HG03139 (cell line): ENCODE measurements at regions not wholly inside any gene's neighbourhood (a gene's known extent, or its start where the extent isn't known, plus 50 kb on each side); places are given as distances from the start of the nearest gene placed in this dataset.
"Not testable (repeated sequence)": the region's sequence is repeated elsewhere in the genome, so short reads cannot be mapped to it uniquely, and the experiment has no call there.

ENCODE experiments used
- ATAC-seq: cut with Tn5 transposase; IDR thresholded peaks from one replicate; pipeline ENCODE4 v1.9.1; 2021; ENCODE audit not compliant: unreplicated experiment

DNA sequence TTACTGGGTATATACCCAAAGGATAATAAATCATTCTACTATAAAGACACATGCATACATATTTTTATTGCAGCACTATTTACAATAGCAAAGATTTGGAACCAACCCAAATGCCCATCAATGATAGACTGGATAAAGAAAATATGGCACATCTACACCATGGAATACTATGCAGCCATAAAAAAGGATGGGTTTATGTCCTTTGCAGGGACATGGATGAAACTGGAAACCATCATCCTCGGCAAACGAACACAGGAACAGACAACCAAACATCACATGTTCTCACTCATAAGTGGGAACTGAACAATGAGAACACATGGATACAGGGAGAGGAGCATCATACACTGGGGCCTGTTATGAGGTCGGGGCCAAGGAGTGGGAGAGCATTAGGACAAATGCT is 665.0 kb upstream of the KCNMB2 start:
- not testable (repeated sequence) for ATAC-seq

DNA sequence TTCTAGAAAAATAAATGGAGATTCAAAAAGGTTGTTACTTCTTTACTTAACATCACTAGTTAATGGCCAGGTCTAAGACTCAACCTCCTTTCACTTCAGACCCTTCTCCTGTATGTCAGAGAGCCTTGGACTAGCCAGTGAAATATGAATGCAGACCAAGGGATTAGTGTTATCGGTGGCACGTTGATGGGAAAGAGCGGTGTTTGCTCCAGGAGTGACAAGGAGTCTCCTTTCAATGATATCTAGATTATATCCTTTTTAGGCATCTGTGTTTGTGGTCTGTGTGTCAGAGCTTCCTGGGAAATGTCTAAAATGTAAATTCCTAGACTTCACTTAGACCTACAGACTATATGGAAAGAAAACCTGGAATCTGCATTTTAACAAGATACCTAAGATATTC is 658.0 kb upstream of the KCNMB2 start:
- ATAC-seq: no peak

DNA sequence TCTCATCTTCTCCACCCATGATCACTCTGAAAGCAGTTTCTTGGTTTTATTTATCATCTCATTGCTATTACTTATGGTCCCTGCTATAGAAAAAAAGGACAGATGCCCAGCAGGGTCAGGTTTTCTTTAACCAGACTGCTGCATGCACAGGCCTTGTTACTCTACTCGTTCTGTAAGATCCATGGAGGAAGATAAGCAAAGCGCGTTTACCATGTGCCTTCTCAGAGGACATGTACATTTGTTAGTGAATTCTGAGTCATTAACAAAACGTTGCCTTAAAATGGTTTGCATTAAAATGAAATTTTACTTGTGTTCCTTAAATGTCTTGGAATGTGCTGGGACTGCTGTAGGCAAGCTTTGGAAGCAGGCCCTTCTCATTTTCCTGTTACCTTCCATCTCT is 657.3 kb upstream of the KCNMB2 start:
- ATAC-seq: no peak

DNA sequence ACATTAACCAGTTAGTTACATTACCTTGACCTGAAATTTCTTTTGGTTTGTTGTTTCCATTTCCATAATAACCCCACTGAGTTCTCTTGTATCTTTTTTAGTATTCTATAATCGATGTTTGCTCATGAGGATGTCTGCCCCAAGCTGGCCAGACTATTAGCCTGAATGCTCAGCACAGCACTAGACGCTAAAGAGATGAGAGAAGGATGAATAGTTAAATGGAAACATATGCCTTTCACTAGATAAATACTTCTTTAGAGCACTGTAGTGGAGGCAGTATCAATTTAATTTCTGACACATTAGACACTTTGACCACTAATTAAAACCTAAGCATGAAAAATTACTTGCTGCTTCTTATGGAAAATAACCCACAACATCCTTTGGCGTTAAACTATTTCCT is 654.9 kb upstream of the KCNMB2 start:
- ATAC-seq: no peak

DNA sequence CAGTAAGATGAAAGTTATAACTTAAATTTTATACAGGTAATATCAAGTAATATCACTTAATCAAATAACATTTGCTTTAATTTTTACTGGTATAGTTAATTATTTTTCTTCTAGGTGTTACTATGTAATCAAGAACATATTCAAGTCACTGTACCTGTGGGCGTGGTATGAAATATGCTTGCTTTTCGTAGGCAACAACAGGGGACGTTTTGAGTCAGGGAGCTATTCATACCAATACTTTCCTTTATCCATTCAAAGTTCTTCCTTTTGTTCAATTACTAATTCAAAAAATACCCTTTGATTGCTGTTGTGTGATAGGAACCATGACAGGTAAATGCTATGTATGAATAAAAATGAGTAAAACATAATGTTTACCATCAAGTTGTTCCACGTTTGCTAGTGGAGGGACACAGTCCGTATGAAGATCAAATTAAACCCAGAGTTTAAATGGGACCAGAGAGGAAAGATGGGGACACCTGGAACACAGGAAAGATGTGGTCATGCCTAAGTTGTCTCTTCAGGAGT is 654.0 kb upstream of the KCNMB2 start:
- ATAC-seq: no peak

DNA sequence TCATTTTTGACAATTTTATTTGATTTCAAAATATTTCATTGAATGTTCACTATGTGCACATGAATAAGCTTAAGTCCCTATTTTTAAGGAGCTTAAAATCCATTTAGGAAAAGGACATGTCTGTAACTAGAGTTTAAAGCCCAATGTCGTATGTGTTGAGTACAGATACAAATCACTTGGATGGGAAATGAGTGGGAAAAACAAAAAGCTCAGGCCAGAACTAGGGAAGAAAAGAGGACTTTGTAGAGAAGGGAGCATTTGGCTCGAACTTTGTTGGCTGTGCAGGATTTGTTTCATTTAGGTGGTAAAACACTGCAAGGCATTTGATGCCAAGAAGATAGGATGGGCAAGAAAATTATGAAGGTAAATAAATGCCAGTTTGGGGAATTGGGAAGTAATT is 653.1 kb upstream of the KCNMB2 start:
- ATAC-seq: no peak

DNA sequence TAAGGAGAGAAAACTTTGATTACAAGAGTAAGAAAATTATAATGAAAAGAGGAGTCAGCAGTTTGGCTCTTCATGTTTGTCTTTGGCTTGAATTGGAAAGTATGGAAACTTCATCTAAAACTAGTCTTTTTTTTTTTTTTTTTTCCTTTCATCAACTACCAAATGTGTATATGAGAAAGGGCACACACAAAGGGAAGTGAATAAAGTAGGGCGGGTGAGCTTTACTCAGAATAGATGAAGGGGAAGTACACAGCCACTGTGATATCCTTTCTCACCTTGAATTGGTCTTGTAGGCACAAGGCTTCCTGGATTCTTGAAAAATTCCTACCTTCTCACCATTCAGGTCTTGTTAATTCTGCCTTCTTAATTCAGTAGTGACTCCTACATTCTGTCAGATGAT is 652.3 kb upstream of the KCNMB2 start:
- ATAC-seq: no peak

DNA sequence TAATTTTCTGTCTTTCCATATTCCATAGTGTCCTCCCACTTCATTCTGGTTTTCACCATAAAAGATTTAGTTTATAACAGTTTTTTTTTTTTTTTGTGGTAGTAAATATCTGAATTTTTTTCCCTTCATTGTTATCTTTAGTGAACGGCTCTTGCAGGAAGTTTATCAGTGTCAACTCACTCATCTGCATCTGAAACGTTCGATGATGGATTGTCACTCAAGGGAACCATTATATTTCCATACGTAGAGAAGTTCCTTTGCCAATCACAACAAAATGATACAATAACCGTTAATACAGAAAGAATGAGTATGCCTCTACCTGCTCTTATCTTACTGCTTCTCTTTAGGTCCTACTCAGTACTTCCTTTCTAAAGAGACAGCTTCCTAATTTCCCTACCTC is 651.2 kb upstream of the KCNMB2 start:
- no peak for ATAC-seq

DNA sequence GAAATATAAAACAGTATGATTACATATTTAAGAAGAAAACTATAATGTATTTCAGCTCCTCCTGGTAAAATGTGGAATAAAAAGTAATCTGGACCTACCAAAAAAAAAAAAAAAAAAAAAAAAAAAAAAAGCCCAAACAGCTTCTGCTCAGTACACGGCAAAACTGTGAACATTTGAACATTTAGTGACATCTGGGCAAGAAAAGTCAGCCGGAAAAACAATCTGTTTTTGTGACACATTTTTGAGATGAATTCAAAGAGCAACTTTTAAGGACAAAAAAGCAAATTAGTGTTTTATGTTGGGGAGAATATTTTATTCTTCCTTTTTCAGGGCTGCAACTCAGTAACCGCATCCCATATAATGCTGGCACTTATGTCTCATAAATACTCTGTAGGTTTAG is 649.7 kb upstream of the KCNMB2 start:
- ATAC-seq: no peak

DNA sequence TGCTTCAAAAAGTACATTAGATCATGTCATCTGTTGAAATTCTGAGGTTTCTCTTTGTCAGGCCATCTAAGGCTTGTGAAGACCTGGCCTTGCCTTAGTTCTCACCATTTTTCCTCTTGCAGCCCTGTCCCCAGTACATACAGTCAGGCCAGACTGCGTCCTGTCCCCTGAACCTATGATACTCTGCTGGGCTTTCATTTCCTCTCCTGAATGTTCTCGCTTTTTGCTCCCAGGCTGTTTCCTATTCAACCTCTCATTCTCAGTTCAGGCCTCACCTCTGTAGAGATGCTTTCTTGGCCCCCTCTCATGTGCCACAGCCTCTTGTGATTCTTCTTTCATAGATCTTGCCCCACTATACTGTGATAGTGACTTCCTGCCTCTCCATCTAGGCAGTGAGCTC is 648.8 kb upstream of the KCNMB2 start:
- no peak for ATAC-seq

DNA sequence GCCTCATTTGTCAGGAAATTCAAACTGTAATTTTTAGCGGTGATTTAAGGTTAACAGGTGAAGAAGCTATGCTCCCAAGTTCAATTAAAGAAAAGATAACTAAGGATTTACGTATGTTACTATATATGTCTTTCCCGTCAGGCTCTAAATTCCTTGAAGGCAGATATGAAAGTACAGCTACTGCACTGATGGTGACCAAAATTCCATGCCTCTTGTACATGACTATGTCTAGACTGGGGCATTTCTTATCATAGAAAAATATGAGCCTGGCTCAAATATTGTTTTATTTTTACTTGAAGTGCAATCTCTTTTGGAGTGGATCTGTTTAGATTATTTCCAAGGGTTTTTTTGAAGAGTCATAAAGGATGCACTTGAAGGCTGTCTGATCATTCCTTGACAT is 647.1 kb upstream of the KCNMB2 start:
- no peak for ATAC-seq

DNA sequence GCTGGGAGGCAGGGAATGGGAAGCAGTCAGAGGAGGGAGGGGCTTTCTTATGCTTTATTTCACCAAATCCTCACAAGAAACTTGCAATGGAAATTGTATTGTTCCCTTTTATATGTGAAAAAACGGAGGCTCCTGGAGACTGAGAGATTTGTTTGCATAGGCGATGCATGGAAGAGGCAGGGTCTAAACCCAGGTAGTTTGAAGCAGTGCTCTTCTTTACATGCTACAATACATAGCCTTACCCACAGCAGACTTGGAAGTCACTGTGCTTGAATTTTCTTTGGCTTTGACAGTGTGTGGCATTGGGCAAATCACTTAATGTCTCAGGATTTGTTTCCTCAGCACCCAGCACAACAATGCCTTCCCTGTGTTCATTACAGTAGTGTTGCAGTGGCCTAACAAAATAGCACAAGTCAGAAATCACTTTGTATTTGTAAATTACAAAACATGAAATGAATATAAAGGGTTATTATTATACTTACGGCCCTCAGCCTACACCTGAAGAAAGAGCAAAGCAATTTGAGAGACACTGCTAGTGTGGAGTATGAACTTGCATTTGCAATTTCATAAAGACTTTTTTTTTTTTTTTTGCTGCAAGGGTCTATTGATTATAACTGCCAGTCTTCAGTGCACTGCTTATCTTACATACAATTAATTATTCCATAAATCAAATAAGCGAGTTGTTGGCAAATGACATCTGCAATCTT is 646.4 kb upstream of the KCNMB2 start:
- ATAC-seq: no peak

DNA sequence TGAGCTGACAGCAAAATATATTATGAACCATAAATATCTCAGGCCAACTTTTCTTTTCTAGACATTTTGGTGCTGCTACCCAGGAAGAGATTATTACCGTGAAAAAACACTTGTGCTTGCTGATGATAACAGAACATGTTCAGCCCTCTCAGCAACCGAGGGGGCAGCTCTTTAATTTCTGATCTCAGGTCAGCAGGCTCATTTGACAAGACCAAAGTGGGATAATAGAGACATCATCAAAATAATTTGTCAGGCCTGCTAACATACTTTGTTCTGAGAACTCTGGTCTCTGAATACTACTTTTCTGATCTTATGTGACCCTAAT is 645.9 kb upstream of the KCNMB2 start:
- ATAC-seq: no peak

DNA sequence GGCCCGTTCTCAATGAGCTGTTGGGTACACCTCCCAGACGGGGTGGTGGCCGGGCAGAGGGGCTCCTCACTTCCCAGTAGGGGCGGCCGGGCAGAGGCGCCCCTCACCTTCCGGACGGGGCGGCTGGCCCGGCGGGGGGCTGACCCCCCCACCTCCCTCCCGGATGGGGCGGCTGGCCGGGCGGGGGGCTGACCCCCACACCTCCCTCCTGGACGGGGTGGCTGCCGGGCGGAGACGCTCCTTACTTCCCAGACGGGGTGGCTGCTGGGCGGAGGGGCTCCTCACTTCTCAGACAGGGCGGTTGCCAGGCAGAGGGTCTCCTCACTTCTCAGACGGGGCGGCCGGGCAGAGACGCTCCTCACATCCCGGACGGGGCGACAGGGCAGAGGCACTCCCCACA is 644.7 kb upstream of the KCNMB2 start:
- ATAC-seq: not testable (repeated sequence)

DNA sequence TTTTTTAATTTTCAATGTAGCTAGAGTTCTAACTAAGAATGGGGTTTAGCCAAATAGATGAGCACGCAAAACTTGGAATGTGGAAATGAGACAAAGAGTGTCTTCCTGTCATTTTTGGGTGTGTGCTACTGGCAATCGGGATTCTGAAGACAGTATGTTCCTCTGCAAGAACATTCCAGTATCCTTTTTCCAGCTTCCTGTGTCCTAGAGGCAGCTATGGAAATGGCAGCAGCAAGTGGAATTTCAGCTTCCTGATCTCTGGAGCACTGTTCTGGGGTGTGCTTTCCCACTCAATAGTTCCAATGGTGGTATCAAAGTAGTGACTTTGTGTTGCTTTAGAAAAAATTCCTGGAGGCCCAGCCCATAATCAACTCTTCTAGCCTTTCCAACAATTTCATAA is 642.9 kb upstream of the KCNMB2 start:
- ATAC-seq: no peak

DNA sequence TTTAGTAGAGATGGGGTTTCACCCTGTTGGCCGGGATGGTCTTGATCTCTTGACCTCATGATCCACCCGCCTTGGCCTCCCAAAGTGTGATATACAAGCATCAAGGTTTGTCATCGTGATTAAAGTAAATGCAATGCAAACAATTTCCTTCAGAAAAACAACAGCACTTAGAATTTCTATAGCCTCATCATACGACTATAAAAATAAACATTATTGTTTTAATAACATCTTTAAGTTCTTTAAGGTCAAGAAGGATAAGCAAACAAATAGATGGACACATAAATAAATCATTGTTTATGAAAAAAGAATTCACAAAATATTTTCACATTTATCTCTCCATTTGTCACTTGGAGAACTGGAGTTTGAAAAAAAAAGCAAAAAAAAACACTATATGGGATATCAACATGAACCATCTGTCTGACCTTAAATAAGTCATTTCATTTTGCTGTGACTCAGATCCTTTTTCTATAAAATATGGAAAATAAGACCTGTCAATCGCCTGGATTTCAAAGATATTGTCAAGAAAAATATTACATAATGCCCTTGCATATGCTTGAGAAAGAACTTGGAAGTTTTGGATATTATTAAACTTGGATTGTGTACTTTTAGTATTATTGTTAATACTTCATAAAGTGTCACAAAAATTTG is 642.0 kb upstream of the KCNMB2 start:
- ATAC-seq: no peak

DNA sequence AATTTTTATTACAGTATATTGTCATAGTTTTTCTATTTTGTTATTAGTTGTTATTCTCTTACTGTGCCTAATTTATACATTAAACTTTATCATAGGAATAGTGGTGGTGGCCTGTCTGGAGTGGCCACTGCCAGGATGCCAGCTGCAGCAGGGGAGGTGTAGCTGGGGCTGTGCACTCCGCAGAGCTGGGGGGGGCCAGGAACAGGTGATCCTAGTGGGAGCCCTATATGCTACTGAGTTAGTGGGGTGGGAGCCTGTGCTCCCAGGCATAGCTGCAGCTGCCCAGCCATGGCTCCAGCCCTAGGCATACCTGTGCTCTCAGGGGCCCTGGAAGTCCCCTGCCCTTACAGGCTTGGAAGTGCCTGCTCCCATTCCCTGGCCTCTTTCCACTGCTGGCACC is 638.1 kb upstream of the KCNMB2 start:
- ATAC-seq: no peak

DNA sequence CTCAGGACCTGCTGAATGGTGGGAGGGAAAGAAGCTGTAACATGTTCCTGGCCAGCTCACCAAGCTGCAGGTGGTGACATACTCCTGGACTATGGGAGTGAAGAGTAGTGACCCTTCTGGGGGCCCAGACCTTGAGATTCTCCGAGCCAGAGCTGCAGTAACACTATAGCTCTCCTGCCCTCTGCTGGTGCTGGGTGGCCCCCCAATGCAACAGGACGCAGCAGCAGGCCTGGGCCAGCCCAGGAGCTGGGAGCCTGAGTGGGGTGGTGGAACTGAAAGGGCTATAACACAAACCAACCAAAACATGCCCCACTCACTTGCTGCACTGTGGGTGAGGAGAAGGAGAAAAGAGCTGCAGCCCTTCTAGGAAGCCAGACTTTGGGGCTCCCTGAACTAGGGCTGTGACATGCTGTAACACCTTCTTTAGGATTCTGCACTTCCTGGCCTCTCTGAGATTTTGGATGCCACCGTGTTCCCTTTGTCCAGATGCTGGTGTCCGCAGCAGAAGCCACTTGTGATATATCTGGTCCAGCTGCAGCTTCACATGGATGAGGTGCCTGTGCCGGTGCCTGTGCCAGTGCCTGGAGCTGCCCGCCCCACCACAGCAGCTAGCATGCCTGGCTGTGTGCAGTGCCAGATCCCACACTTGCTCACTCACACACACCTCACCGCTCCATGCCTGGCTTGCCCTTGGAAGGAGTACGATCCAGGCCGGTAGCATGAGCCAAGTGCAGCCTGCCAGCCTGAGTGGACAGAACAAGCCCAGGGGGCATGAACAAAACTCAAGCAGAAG is 636.8 kb upstream of the KCNMB2 start:
- no peak for ATAC-seq

DNA sequence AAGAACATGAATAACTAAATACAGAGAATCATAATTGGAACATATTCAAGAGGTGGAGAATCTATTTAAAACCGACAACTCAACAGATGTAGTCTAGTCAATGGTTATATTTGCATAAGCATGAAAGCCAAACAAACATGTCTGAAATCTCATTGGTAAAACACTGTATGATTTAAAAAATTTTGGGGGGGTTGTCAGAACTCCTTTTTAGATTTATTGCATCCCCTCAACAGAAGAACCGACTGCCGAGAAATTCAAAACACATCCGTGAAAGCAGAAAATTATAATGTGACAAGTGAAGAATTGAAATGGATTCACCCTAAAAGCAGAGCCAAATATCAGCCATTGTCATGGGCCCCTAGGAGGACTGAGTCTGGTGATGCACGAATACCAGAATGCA is 633.4 kb upstream of the KCNMB2 start:
- ATAC-seq: no peak

DNA sequence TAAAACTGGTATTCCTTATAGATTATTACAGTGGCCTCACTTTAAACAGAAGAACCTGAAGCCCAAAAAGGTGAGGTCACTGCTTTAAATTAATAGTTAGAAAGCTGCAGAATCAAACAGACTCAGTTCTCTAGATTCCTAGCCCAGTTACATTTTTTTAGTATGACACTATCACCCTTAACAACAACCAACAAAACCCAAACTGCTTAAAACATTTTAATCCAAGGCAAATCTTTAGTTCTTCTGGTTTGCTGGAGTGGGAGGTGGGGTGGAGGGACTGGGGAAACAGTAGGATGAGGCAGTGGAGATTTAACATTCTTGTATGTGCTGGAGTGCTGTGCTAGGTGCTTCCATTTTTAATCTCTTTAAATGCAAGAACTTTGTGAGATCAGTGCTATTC is 631.6 kb upstream of the KCNMB2 start:
- no peak for ATAC-seq

DNA sequence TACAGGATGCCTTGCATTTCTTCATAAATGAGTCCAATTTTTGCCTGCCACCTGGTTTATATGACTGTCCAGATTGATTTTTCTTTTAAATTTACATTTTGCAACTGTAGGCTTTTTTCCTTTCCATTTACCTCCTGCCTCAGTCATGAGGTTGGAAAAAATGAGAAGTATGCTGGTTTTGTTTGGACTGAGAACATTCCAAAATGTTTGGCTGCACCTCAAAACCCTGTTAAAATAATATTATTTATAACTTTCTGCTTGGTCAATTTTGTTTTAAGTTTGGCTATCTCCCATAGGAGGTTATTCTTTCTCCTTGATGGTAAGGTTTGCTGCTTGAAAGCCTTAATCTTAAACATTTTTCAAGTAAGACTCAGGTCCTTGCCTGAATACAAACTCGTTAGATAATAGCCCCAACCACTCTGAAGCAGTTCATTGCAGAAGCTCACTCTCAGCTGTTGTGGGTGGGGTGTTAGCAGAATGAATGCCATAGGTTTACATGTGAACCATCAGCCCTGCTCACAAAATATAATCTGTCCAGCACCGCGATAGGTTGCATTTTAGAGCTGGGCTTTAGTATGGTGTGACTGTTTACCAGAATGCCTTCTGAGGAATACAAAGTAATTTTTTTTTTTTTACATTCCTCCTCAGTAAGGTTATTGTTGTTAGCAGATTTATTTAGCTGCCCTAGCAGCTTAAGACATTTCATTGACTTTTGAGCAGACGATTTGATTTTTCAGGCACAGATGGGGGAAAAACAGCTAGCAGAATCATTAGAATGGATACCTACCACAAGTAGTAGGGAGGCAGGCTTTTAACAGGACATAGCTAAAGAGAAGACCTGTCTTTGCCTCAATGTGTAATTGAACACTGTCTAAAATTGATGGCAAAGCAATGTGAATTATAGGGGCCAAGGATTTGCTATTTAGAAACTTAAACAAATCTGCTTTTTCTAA is 630.8 kb upstream of the KCNMB2 start:
- no peak for ATAC-seq
